Ovary (tissue), 3 donors: ENCODE measurements at regions not wholly inside any gene's neighbourhood (a gene's known extent, or its start where the extent isn't known, plus 50 kb on each side); places are given as distances from the start of the nearest gene placed in this dataset.

ENCODE experiments used
- CTCF ChIP-seq, 3 donors: fragments of 450-650 bp in 2 of 3; fragments of 200-600 bp in 1 of 3; IDR thresholded peaks; one replicate each; pipeline versions ENCODE4 v1.5.1 to v1.8.0; 2016 to 2022; ENCODE audit warnings: antibody characterized with exemption in 3 of 3, mild to moderate bottlenecking in 1 of 3
- EP300 ChIP-seq: sonication (generic); formaldehyde crosslinking; IDR thresholded peaks from one replicate; pipeline ENCODE4 v1.6.1; 2017; ENCODE audit warnings: antibody characterized with exemption
- POLR2A ChIP-seq: fragments of 450-650 bp; IDR thresholded peaks from one replicate; pipeline ENCODE4 v1.6.1; 2017; ENCODE audit warnings: antibody characterized with exemption, mild to moderate bottlenecking, moderate library complexity
- donor health status: DM: no; HTN: no; CAD: no.

GRCh38 chr9:117858561-117858960 is 154.4 kb downstream of the TLR4 start:
- TF ChIP-seq CTCF (IDR thresholded peaks at IDR 0.05) = no peak
- no peak for TF ChIP-seq POLR2A
- no peak for TF ChIP-seq EP300
